Thyroid gland (tissue), 4 donors: ENCODE measurements at regions not wholly inside any gene's neighbourhood (a gene's known extent, or its start where the extent isn't known, plus 50 kb on each side); places are given as distances from the start of the nearest gene placed in this dataset.

Experiments
- POLR2A ChIP-seq, 2 donors: fragments of 450-650 bp; IDR thresholded peaks; one replicate each; pipeline ENCODE4 v1.6.1; 2017; ENCODE audit warnings: antibody characterized with exemption in 2 of 2, mild to moderate bottlenecking in 2 of 2, moderate library complexity in 1 of 2
- TF ChIP-seq, protein P1 (sequence below), 6 experiments: fragments of 200-600 bp in 3 of 6; fragments of 450-650 bp in 3 of 6; sonication (generic) in 3 of 6; IDR thresholded peaks; one replicate each; pipeline ENCODE4 v1.5.1; 2016 to 2019; ENCODE audit warnings: antibody characterized with exemption in 6 of 6, mild to moderate bottlenecking in 2 of 6, inconsistent platforms in 1 of 6, moderate library complexity in 1 of 6

DNA sequence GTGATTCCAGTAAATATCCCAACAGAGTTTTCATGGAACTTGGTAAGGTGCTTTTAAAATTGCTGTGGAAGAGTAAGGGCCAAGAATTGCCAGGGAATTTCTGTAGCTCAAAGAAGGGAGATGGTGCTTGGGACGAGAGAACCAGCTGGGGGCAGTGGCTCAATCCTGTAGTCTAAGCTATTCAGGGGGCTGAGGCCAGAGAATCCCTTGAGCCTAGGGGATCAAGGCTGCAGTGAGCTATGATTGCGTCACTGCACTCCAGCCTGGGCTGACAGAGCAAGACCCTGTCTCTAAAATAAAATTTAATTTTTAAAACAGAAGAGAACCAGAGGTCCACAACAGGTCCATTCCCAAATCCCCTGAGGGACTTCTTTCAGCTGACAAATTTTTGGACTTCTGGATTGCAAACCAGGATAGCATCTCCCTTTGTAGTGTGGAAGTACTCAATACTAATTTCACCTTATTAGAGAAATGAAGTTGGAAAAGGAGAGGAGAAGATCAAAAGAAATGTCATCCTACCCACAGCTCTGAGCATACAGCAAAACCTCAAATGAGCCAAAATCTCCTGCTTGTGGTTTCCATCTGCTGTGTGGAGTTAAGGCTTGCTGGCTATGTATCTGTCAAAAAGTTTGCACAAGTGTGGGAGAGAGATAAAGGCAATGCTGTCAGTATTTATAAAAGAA, 59.2 kb upstream of the CLPB start:
- TF ChIP-seq, protein P1, sequence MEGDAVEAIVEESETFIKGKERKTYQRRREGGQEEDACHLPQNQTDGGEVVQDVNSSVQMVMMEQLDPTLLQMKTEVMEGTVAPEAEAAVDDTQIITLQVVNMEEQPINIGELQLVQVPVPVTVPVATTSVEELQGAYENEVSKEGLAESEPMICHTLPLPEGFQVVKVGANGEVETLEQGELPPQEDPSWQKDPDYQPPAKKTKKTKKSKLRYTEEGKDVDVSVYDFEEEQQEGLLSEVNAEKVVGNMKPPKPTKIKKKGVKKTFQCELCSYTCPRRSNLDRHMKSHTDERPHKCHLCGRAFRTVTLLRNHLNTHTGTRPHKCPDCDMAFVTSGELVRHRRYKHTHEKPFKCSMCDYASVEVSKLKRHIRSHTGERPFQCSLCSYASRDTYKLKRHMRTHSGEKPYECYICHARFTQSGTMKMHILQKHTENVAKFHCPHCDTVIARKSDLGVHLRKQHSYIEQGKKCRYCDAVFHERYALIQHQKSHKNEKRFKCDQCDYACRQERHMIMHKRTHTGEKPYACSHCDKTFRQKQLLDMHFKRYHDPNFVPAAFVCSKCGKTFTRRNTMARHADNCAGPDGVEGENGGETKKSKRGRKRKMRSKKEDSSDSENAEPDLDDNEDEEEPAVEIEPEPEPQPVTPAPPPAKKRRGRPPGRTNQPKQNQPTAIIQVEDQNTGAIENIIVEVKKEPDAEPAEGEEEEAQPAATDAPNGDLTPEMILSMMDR (IDR thresholded peaks at IDR 0.05): no peak
- no peak for TF ChIP-seq POLR2A (IDR thresholded peaks at IDR 0.05)
